ENCODE measurements at regions not wholly inside any gene's neighbourhood (a gene's known extent, or its start where the extent isn't known, plus 50 kb on each side); places are given as distances from the start of the nearest gene placed in this dataset.

DNA sequence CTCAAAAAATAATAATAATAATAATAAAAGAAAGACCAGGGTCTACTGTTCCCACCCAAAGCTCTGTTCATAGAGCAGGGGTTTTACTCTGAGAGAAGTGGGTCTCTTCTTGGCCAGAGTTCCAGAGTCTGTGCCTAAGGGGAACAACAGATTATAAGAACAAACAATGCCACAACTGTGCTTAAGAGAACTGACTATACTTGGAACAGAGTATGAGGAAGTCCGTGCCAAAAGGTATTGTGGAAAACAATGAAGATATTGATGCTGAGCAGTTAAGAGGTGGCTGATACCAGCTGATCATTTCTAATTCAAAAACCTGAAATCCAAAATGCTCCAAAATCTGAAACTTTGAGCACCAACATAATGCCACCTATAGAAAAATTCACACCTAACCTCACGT is 229.6 kb downstream of the FBXO8 start:
- TF ChIP-seq CTCF (IDR thresholded peaks at IDR 0.05) (no peak), ZFX (IDR thresholded peaks at IDR 0.05; ENCODE audit: borderline replicate concordance) (no peak)

Measured in 22Rv1 (cell line).